ENCODE measurements at regions not wholly inside any gene's neighbourhood (a gene's known extent, or its start where the extent isn't known, plus 50 kb on each side); places are given as distances from the start of the nearest gene placed in this dataset.

- DNase-seq (ENCODE audit: low read depth in 1 of 2, low spot score in 1 of 2) = no peak
- H3K4me3 ChIP-seq = no peak overlapping the region
- no peaks in the 10 kb centered on the region for H3K9me3 ChIP-seq (ENCODE audit: low read depth)
- H3K36me3 ChIP-seq = no peaks in the 10 kb centered on the region
- peaks cover 8% of the 10 kb centered on the region for H3K4me1 ChIP-seq (ENCODE audit: low read depth)
- H3K27me3 ChIP-seq = no peaks in the 10 kb centered on the region
- no peak overlapping the region for H3K27ac ChIP-seq
- TF ChIP-seq, protein P1, sequence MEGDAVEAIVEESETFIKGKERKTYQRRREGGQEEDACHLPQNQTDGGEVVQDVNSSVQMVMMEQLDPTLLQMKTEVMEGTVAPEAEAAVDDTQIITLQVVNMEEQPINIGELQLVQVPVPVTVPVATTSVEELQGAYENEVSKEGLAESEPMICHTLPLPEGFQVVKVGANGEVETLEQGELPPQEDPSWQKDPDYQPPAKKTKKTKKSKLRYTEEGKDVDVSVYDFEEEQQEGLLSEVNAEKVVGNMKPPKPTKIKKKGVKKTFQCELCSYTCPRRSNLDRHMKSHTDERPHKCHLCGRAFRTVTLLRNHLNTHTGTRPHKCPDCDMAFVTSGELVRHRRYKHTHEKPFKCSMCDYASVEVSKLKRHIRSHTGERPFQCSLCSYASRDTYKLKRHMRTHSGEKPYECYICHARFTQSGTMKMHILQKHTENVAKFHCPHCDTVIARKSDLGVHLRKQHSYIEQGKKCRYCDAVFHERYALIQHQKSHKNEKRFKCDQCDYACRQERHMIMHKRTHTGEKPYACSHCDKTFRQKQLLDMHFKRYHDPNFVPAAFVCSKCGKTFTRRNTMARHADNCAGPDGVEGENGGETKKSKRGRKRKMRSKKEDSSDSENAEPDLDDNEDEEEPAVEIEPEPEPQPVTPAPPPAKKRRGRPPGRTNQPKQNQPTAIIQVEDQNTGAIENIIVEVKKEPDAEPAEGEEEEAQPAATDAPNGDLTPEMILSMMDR (IDR thresholded peaks at IDR 0.05; ENCODE audit: low read depth, low read length) = no peak
Measured at GRCh38 chr5:165028356-165028755, 1522.9 kb downstream of the MAT2B start.

DNA sequence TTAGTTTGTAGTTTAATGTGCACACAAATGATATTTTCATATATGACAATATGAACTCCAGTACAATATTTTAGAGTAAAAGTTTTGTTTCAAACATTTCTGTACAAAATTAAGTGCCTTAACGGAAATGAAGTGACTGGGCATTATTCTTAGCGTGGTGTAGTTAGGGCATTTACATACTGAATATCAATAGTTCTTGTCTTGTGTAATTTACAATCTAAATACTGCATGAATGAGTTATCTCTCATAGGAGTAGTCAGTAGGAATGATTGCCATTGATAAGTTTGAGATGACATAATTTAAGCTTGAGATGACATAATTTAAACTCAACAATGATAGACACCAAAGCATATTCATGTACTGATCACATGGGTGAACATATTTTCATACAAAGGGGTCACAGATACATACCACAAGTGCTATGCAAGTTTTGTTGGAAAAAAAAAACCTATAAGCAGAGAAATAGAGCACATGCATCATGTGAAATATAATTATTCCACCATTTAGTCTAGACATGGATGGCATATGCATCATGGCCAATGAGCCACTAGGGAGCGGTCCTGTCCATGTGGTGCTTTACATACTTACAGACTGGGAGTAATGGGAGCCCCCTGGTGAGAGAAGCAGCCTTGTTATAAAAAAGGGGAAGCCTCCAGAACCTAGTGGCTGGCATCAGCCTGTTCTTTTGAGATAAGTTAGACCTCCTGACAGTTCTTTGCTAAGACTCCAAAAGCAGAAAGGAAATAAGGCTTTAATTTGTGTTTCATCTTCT is 1523.9 kb downstream of the MAT2B start:
- no peak overlapping the region for H3K4me3 ChIP-seq
- TF ChIP-seq, protein P1 (IDR thresholded peaks at IDR 0.05; ENCODE audit: low read depth, low read length) = no peak
- H3K36me3 ChIP-seq = no peaks in the 10 kb centered on the region
- H3K27me3 ChIP-seq = no peaks in the 10 kb centered on the region
- DNase-seq (ENCODE audit: low read depth in 1 of 2, low spot score in 1 of 2) = peak in 1 of 2 donors; percentile 80
- no peak overlapping the region for H3K27ac ChIP-seq
- peaks cover 5% of the 10 kb centered on the region for H3K4me1 ChIP-seq (ENCODE audit: low read depth)
- no peaks in the 10 kb centered on the region for H3K9me3 ChIP-seq (ENCODE audit: low read depth)

- peak in 1 of 2 donors; percentile 44 for DNase-seq (ENCODE audit: low read depth in 1 of 2, low spot score in 1 of 2)
- no peaks in the 10 kb centered on the region for H3K4me1 ChIP-seq (ENCODE audit: low read depth)
- no peak overlapping the region for H3K4me3 ChIP-seq
- no peaks in the 10 kb centered on the region for H3K27me3 ChIP-seq
- H3K9me3 ChIP-seq (ENCODE audit: low read depth) = no peaks in the 10 kb centered on the region
- no peaks in the 10 kb centered on the region for H3K36me3 ChIP-seq
- TF ChIP-seq, protein P1 (IDR thresholded peaks at IDR 0.05; ENCODE audit: low read depth, low read length) = no peak
- peak overlapping the region; percentile 5 for H3K27ac ChIP-seq
Measured at GRCh38 chr5:165030971-165031370, 1525.6 kb downstream of the MAT2B start.

DNA sequence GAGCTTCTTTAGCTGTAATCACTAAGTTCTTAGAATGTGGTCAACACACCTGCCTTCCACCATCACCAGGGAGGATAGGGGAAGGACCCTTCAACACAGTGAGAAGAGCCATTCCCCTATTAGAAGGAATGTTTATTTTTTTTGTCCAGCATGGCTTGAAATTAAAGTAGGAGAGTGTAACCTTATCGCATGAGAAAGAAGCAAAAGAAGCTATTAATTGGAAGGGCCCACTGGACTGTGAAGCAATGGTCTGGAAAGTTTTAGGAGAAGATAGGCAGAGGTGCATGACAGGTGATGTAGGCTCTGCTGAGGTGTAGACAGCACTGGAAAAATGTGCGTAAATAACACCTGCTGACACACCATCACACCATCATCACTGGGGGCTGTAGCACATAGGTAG is 1526.0 kb downstream of the MAT2B start:
- Histone ChIP-seq H3K4me3 (no peak overlapping the region), H3K9me3 (ENCODE audit: low read depth) (no peaks in the 10 kb centered on the region), H3K27ac (no peak overlapping the region), H3K4me1 (ENCODE audit: low read depth) (no peaks in the 10 kb centered on the region), H3K27me3 (no peaks in the 10 kb centered on the region), H3K36me3 (no peaks in the 10 kb centered on the region)
- TF ChIP-seq, protein P1 (IDR thresholded peaks at IDR 0.05; ENCODE audit: low read depth, low read length) = no peak
- no peak for DNase-seq (ENCODE audit: low read depth in 1 of 2, low spot score in 1 of 2)

GRCh38 chr5:165035520-165035919 is 1530.1 kb downstream of the MAT2B start:
- Histone ChIP-seq H3K9me3 (ENCODE audit: low read depth) (no peaks in the 10 kb centered on the region), H3K27ac (no peak overlapping the region), H3K27me3 (no peaks in the 10 kb centered on the region), H3K4me1 (ENCODE audit: low read depth) (no peaks in the 10 kb centered on the region), H3K4me3 (no peak overlapping the region), H3K36me3 (no peaks in the 10 kb centered on the region)
- no peak for DNase-seq (ENCODE audit: low read depth in 1 of 2, low spot score in 1 of 2)
- TF ChIP-seq, protein P1 (IDR thresholded peaks at IDR 0.05; ENCODE audit: low read depth, low read length) = no peak

Data from cardiac muscle cell (in vitro differentiated cells and primary cell).